ENCODE measurements at regions not wholly inside any gene's neighbourhood (a gene's known extent, or its start where the extent isn't known, plus 50 kb on each side); places are given as distances from the start of the nearest gene placed in this dataset.

- H3K4me1 ChIP-seq (replicated peaks; ENCODE audit: insufficient read depth), result no peaks in the 10 kb centered on the region
- BruUV-seq (replicated peaks), result no TSS peak
- no peaks in the 10 kb centered on the region for H3F3A ChIP-seq (ENCODE audit: insufficient read depth, low read depth)
- no peaks in the 10 kb centered on the region for H3K27me3 ChIP-seq (ENCODE audit: insufficient read depth, low read depth)
- no peak overlapping the region for H3K4me3 ChIP-seq
- DNase-seq, result no peak
- ChIA-PET CTCF (no interaction called here), POLR2A (ENCODE audit: unreplicated experiment) (no interaction called here)
- H3K79me2 ChIP-seq (ENCODE audit: low read depth), result no peaks in the 10 kb centered on the region
- H3K9me2 ChIP-seq (ENCODE audit: insufficient read depth), result no peaks in the 10 kb centered on the region
- intact Hi-C loops (cut with micrococcal nuclease; ENCODE audit: unreplicated experiment), result no loop called here
- H3K9me3 ChIP-seq (ENCODE audit: insufficient read depth, low read depth), result no peaks in the 10 kb centered on the region
- H3K4me2 ChIP-seq, result no peak overlapping the region
- H2AFZ ChIP-seq, result no peak overlapping the region
- no peak overlapping the region for H3K27ac ChIP-seq
- no peaks in the 10 kb centered on the region for H3K36me3 ChIP-seq (ENCODE audit: low read depth)
- no peaks in the 10 kb centered on the region for H4K20me1 ChIP-seq (ENCODE audit: insufficient read depth)
- TF ChIP-seq CTCF (conservative IDR thresholded peaks at IDR 0.05) (no peak), EZH2 (IDR thresholded peaks at IDR 0.05; ENCODE audit: low read depth) (no peak)
Observed at GRCh38 chr13:47005756-47006414, 109.0 kb upstream of the HTR2A start.

- no peaks in the 10 kb centered on the region for H3K36me3 ChIP-seq (ENCODE audit: low read depth)
- no peak overlapping the region for H2AFZ ChIP-seq
- H3K27me3 ChIP-seq (ENCODE audit: insufficient read depth, low read depth), result no peaks in the 10 kb centered on the region
- no peaks in the 10 kb centered on the region for H3K9me2 ChIP-seq (ENCODE audit: insufficient read depth)
- intact Hi-C loops (cut with micrococcal nuclease; ENCODE audit: unreplicated experiment), result no loop called here
- no peak for DNase-seq
- no peaks in the 10 kb centered on the region for H3K4me1 ChIP-seq (replicated peaks; ENCODE audit: insufficient read depth)
- no peaks in the 10 kb centered on the region for H3F3A ChIP-seq (ENCODE audit: insufficient read depth, low read depth)
- H3K9me3 ChIP-seq (ENCODE audit: insufficient read depth, low read depth), result no peaks in the 10 kb centered on the region
- CTCF ChIA-PET, result no interaction called here
- H3K4me2 ChIP-seq, result no peak overlapping the region
- POLR2A ChIA-PET (ENCODE audit: unreplicated experiment), result no interaction called here
- no TSS peak for BruUV-seq (replicated peaks)
- no peaks in the 10 kb centered on the region for H3K79me2 ChIP-seq (ENCODE audit: low read depth)
- no peak overlapping the region for H3K27ac ChIP-seq
- H4K20me1 ChIP-seq (ENCODE audit: insufficient read depth), result no peaks in the 10 kb centered on the region
- no peak overlapping the region for H3K4me3 ChIP-seq
- TF ChIP-seq CTCF (conservative IDR thresholded peaks at IDR 0.05) (no peak), EZH2 (IDR thresholded peaks at IDR 0.05; ENCODE audit: low read depth) (no peak)
Observed at GRCh38 chr13:47004540-47004939, 107.7 kb upstream of the HTR2A start.

- no peaks in the 10 kb centered on the region for H3K9me3 ChIP-seq (ENCODE audit: insufficient read depth, low read depth)
- no peak for DNase-seq
- H3K79me2 ChIP-seq (ENCODE audit: low read depth), result no peaks in the 10 kb centered on the region
- CTCF ChIA-PET, result no interaction called here
- H3K4me1 ChIP-seq (replicated peaks; ENCODE audit: insufficient read depth), result no peaks in the 10 kb centered on the region
- intact Hi-C loops (cut with micrococcal nuclease; ENCODE audit: unreplicated experiment), result no loop called here
- H3K4me2 ChIP-seq, result no peak overlapping the region
- H3K27ac ChIP-seq, result no peak overlapping the region
- H4K20me1 ChIP-seq (ENCODE audit: insufficient read depth), result no peaks in the 10 kb centered on the region
- no peaks in the 10 kb centered on the region for H3F3A ChIP-seq (ENCODE audit: insufficient read depth, low read depth)
- no peak overlapping the region for H2AFZ ChIP-seq
- H3K4me3 ChIP-seq, result no peak overlapping the region
- no peaks in the 10 kb centered on the region for H3K9me2 ChIP-seq (ENCODE audit: insufficient read depth)
- no peaks in the 10 kb centered on the region for H3K36me3 ChIP-seq (ENCODE audit: low read depth)
- no peaks in the 10 kb centered on the region for H3K27me3 ChIP-seq (ENCODE audit: insufficient read depth, low read depth)
- no peak for TF ChIP-seq EZH2 (IDR thresholded peaks at IDR 0.05; ENCODE audit: low read depth)
- no peak for TF ChIP-seq CTCF (conservative IDR thresholded peaks at IDR 0.05)
- no TSS peak for BruUV-seq (replicated peaks)
- POLR2A ChIA-PET (ENCODE audit: unreplicated experiment), result no interaction called here
Observed at GRCh38 chr13:47004027-47004426, 107.2 kb upstream of the HTR2A start.

Measured in PC-9 (cell line).